Upper lobe of left lung (tissue), 6 donors: ENCODE measurements at regions not wholly inside any gene's neighbourhood (a gene's known extent, or its start where the extent isn't known, plus 50 kb on each side); places are given as distances from the start of the nearest gene placed in this dataset.

Experiments
- ATAC-seq, 2 donors: fragments of 200-7000 bp; cut with Tn5 transposase; one replicate each; pipeline ENCODE4 v1.9.1; 2022; ENCODE audit warnings: mild to moderate bottlenecking in 2 of 2, moderate library complexity in 2 of 2; ENCODE audit not compliant: low FRiP score in 2 of 2
- DNase-seq, 2 donors: peaks; one replicate each; pipeline ENCODE4 v3.0.0-alpha.2; 2019 to 2020
- H3K27ac ChIP-seq, 4 donors: fragments of 200-600 bp; sonication (generic); one replicate each; pipeline ENCODE4 v1.5.1; 2016 to 2019
- H3K27me3 ChIP-seq, 4 donors: fragments of 200-600 bp; sonication (generic); one replicate each; pipeline ENCODE4 v1.5.1; 2017 to 2019
- H3K36me3 ChIP-seq, 4 donors: fragments of 200-600 bp; sonication (generic); one replicate each; pipeline ENCODE4 v1.5.1; 2016 to 2019
- H3K4me1 ChIP-seq, 4 donors: fragments of 200-600 bp; sonication (generic); one replicate each; pipeline ENCODE4 v1.5.1; 2018 to 2019
- H3K4me3 ChIP-seq, 4 donors: fragments of 200-600 bp; sonication (generic); one replicate each; pipeline ENCODE4 v1.5.1; 2017 to 2019; ENCODE audit warnings: mild to moderate bottlenecking in 2 of 4, moderate library complexity in 1 of 4
- H3K9me3 ChIP-seq, 4 donors: fragments of 200-600 bp; sonication (generic); one replicate each; pipeline ENCODE4 v1.5.1; 2018 to 2019
- CTCF ChIP-seq, 6 experiments: fragments of 450-650 bp in 4 of 6; fragments of 200-600 bp in 2 of 6; sonication (generic) in 2 of 6; IDR thresholded peaks; one replicate each; pipeline ENCODE4 v1.5.1; 2016 to 2019; ENCODE audit warnings: antibody characterized with exemption in 6 of 6
- EP300 ChIP-seq, 4 donors: sonication (generic); formaldehyde crosslinking; IDR thresholded peaks; one replicate each; pipeline ENCODE4 v1.5.1; 2017; ENCODE audit warnings: antibody characterized with exemption in 4 of 4, control low read depth in 2 of 4
- POLR2A ChIP-seq, 4 donors: fragments of 450-650 bp; IDR thresholded peaks; one replicate each; pipeline ENCODE4 v1.5.1; 2016 to 2017; ENCODE audit warnings: antibody characterized with exemption in 4 of 4, mild to moderate bottlenecking in 2 of 4
- POLR2AphosphoS5 ChIP-seq, 2 donors: sonication (generic); formaldehyde crosslinking; IDR thresholded peaks; one replicate each; pipeline ENCODE4 v1.5.1; 2017; ENCODE audit warnings: antibody characterized with exemption in 2 of 2
- WGBS, 2 donors: methylation state at CpG; one replicate each; pipeline ENCODE4 v1.1.5; 2017 to 2018; 5-methylcytosine and 5-hydroxymethylcytosine counted together
- donor health status: DM: no; HTN: no; CAD: no; lungs with moderate emphysema.
- donor health status: DM: no; HTN: yes; CAD: no; lungs with severe emphysema.

DNA sequence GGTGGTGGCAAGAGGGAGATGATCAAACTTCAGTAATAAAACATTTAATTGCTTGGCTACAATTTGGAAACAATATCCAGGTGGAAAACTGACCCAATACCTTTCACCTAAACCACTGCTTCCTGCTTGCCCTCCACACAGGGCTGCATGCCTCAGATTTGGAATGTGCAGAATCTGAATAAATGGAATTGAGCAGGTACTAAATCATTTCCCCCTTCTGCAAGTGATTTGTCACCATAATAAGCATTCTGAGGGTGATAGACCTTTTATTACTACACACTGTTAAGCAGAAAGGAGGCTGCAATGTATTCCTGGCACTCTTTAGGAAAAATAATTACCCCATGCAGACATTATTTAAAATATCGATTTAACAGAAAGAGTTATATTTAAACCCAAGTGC lies 291.8 kb downstream of the IDS start:
- no peak overlapping the region for H3K27ac ChIP-seq
- peaks cover 0 to 5% (median 0%) of the 10 kb centered on the region in 4 donors for H3K9me3 ChIP-seq
- DNase-seq (no peak), ATAC-seq (no peak)
- TF ChIP-seq CTCF (IDR thresholded peaks at IDR 0.05) = no peak
- TF ChIP-seq POLR2AphosphoS5 (IDR thresholded peaks at IDR 0.05) = no peak
- no peak for TF ChIP-seq POLR2A (IDR thresholded peaks at IDR 0.05)
- no peak for TF ChIP-seq EP300 (IDR thresholded peaks at IDR 0.05)
- no peaks in the 10 kb centered on the region for H3K27me3 ChIP-seq
- H3K4me1 ChIP-seq = no peaks in the 10 kb centered on the region
- no peaks in the 10 kb centered on the region for H3K36me3 ChIP-seq
- 55 to 90% methylated on average over 1 of the region's 1 CpG for whole genome bisulfite sequencing, 2 donors
- no peak overlapping the region for H3K4me3 ChIP-seq

GRCh38 chrX:149208307-149208706 lies 296.8 kb downstream of the IDS start:
- H3K36me3 ChIP-seq = no peaks in the 10 kb centered on the region
- H3K27me3 ChIP-seq = no peaks in the 10 kb centered on the region
- 52 to 63% methylated on average over 3 of the region's 3 CpGs for WGBS, 2 donors
- no peak overlapping the region for H3K4me3 ChIP-seq
- TF ChIP-seq POLR2AphosphoS5 (IDR thresholded peaks at IDR 0.05) (no peak), POLR2A (IDR thresholded peaks at IDR 0.05) (no peak), EP300 (IDR thresholded peaks at IDR 0.05) (no peak)
- no peak for ATAC-seq
- no peak overlapping the region for H3K27ac ChIP-seq
- no peaks in the 10 kb centered on the region for H3K9me3 ChIP-seq
- no peak for DNase-seq
- no peaks in the 10 kb centered on the region for H3K4me1 ChIP-seq

DNA sequence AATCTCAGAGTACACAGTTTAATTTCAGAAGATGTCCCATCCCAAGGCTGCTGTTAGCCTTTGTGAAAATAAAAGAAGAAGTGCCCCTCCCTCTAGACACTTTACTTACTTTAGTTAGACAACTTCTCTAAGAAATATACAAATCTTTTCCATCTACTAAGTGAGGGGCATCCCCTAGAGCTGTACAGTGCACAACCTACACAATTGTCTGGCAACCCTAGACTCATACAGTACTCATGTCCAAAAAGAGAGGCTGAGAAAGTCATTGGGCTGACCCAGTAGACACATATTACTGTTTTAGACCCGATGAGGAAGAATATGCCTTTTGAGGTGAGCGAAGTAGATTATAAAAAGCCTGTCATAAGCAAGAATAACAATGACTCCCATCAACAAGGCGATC lies 297.6 kb downstream of the IDS start:
- Histone ChIP-seq H3K36me3 (no peaks in the 10 kb centered on the region), H3K9me3 (no peaks in the 10 kb centered on the region), H3K27me3 (no peaks in the 10 kb centered on the region), H3K4me1 (no peaks in the 10 kb centered on the region), H3K27ac (no peak overlapping the region), H3K4me3 (no peak overlapping the region)
- 79 to 100% methylated on average over 3 of the region's 3 CpGs for WGBS, 2 donors
- ATAC-seq = no peak
- TF ChIP-seq POLR2AphosphoS5 (IDR thresholded peaks at IDR 0.05) = no peak
- no peak for TF ChIP-seq CTCF (IDR thresholded peaks at IDR 0.05)
- TF ChIP-seq EP300 (IDR thresholded peaks at IDR 0.05) = no peak
- DNase-seq = no peak

DNA sequence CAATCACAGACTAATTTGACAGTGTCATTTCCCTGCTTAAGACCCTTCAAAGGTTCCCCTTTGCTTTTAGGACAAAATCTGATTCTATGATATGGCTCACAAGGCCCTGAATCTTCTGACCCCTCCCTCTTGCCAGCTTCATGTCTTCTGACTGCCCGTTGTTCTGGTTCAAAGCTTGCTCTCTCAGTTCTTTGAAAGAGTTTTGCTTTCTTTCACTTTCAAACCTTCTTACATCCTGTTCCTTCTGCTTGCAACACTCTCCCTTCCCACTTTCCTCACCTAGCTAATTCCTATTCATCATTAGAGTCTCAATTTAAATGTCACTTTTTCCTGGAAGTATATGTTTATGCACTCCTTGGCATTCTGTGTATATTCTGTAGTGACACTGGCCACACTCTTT lies 299.2 kb downstream of the IDS start:
- H3K27ac ChIP-seq = no peak overlapping the region
- TF ChIP-seq CTCF (IDR thresholded peaks at IDR 0.05) (no peak), POLR2AphosphoS5 (IDR thresholded peaks at IDR 0.05) (no peak), EP300 (IDR thresholded peaks at IDR 0.05) (no peak), POLR2A (IDR thresholded peaks at IDR 0.05) (no peak)
- DNase-seq (no peak), ATAC-seq (no peak)
- no peaks in the 10 kb centered on the region for H3K4me1 ChIP-seq
- H3K9me3 ChIP-seq = no peaks in the 10 kb centered on the region
- WGBS, 2 donors = 60 to 69% methylated on average over 1 of the region's 1 CpG
- H3K36me3 ChIP-seq = no peaks in the 10 kb centered on the region
- no peak overlapping the region for H3K4me3 ChIP-seq
- no peaks in the 10 kb centered on the region for H3K27me3 ChIP-seq

- ATAC-seq (no peak), DNase-seq (no peak)
- Histone ChIP-seq H3K27ac (no peak overlapping the region), H3K36me3 (no peaks in the 10 kb centered on the region), H3K27me3 (no peaks in the 10 kb centered on the region), H3K4me3 (no peak overlapping the region), H3K9me3 (no peaks in the 10 kb centered on the region), H3K4me1 (no peaks in the 10 kb centered on the region)
- WGBS, 2 donors = 30 to 48% methylated on average over 2 to 3 of the region's 3 CpGs
- TF ChIP-seq CTCF (IDR thresholded peaks at IDR 0.05) (no peak), EP300 (IDR thresholded peaks at IDR 0.05) (no peak), POLR2A (IDR thresholded peaks at IDR 0.05) (no peak), POLR2AphosphoS5 (IDR thresholded peaks at IDR 0.05) (no peak)
Measured at GRCh38 chrX:149205081-149205480, 300.0 kb downstream of the IDS start.
